GM10266 (cell line): ENCODE measurements at regions not wholly inside any gene's neighbourhood (a gene's known extent, or its start where the extent isn't known, plus 50 kb on each side); places are given as distances from the start of the nearest gene placed in this dataset.
"Not testable (repeated sequence)": the region's sequence is repeated elsewhere in the genome, so short reads cannot be mapped to it uniquely, and the experiment has no call there.

Experiments
- DNase-seq: peaks from one replicate; pipeline ENCODE4 v3.0.0; 2012; ENCODE audit errors: extremely low spot score
- CTCF ChIP-seq: IDR thresholded peaks from 2 replicates; pipeline ENCODE4 v1.5.1; 2012; ENCODE audit warnings: mild to moderate bottlenecking, low read depth; ENCODE audit not compliant: control insufficient read depth, insufficient read depth; ENCODE audit errors: missing control alignments

GRCh38 chr14:37889087-37889486 lies 293.7 kb downstream of the TTC6 start:
- DNase-seq = no peak
- no peak for TF ChIP-seq CTCF

- DNase-seq = no peak
- TF ChIP-seq CTCF = no peak
These were observed 294.7 kb downstream of the TTC6 start for GRCh38 chr14:37890095-37890494.

- not testable (repeated sequence) for DNase-seq
These were observed 296.1 kb downstream of the TTC6 start for GRCh38 chr14:37891500-37891899.

GRCh38 chr14:37894463-37894862 lies 299.0 kb downstream of the TTC6 start:
- DNase-seq = no peak
- no peak for TF ChIP-seq CTCF

- DNase-seq = no peak
- TF ChIP-seq CTCF = no peak
These were observed 303.9 kb downstream of the TTC6 start for GRCh38 chr14:37899365-37899764.

GRCh38 chr14:37900561-37900960 lies 305.1 kb downstream of the TTC6 start:
- no peak for TF ChIP-seq CTCF
- DNase-seq = no peak

- TF ChIP-seq CTCF = no peak
- DNase-seq = no peak
These were observed 305.7 kb upstream of the SSTR1 start for GRCh38 chr14:37901978-37902377.
